ENCODE measurements at regions not wholly inside any gene's neighbourhood (a gene's known extent, or its start where the extent isn't known, plus 50 kb on each side); places are given as distances from the start of the nearest gene placed in this dataset.
"Not testable (repeated sequence)": the region's sequence is repeated elsewhere in the genome, so short reads cannot be mapped to it uniquely, and the experiment has no call there.

GRCh38 chr2:107132746-107133145 is 246.8 kb upstream of the ST6GAL2 start:
- no peak for ATAC-seq
- DNase-seq (ENCODE audit: low spot score) = no peak
- no peaks in the 10 kb centered on the region for H3K4me1 Mint-ChIP-seq (ENCODE audit: low read depth in 2 of 2)
- H3K9me3 Mint-ChIP-seq = peaks cover 3% of the 10 kb centered on the region
- H3K4me3 Mint-ChIP-seq = no peak overlapping the region
- H3K27ac Mint-ChIP-seq = no peak overlapping the region
- H3K36me3 Mint-ChIP-seq = no peaks in the 10 kb centered on the region
- no peaks in the 10 kb centered on the region for H3K27me3 Mint-ChIP-seq

- H3K36me3 Mint-ChIP-seq = no peaks in the 10 kb centered on the region
- ATAC-seq (no peak), DNase-seq (ENCODE audit: low spot score) (no peak)
- H3K4me3 Mint-ChIP-seq = no peak overlapping the region
- no peaks in the 10 kb centered on the region for H3K4me1 Mint-ChIP-seq (ENCODE audit: low read depth in 2 of 2)
- no peak overlapping the region for H3K27ac Mint-ChIP-seq
- H3K27me3 Mint-ChIP-seq = no peaks in the 10 kb centered on the region
- H3K9me3 Mint-ChIP-seq = peaks cover 3% of the 10 kb centered on the region
Observed at GRCh38 chr2:107133412-107133811, 247.4 kb upstream of the ST6GAL2 start.

GRCh38 chr2:107136733-107137132 is 250.8 kb upstream of the ST6GAL2 start:
- Mint-ChIP-seq H3K4me1 (ENCODE audit: low read depth in 2 of 2) (no peaks in the 10 kb centered on the region), H3K36me3 (no peaks in the 10 kb centered on the region), H3K9me3 (peaks cover 3% of the 10 kb centered on the region), H3K27ac (no peak overlapping the region), H3K27me3 (no peaks in the 10 kb centered on the region), H3K4me3 (no peak overlapping the region)
- DNase-seq (ENCODE audit: low spot score) (no peak), ATAC-seq (no peak)

- Mint-ChIP-seq H3K36me3 (no peaks in the 10 kb centered on the region), H3K4me1 (ENCODE audit: low read depth in 2 of 2) (no peaks in the 10 kb centered on the region), H3K4me3 (no peak overlapping the region), H3K9me3 (peaks cover 11% of the 10 kb centered on the region), H3K27me3 (no peaks in the 10 kb centered on the region), H3K27ac (no peak overlapping the region)
- DNase-seq (ENCODE audit: low spot score) (no peak), ATAC-seq (no peak)
Observed at GRCh38 chr2:107137706-107138105, 251.7 kb upstream of the ST6GAL2 start.

GRCh38 chr2:107146181-107146580 is 260.2 kb upstream of the ST6GAL2 start:
- H3K4me1 Mint-ChIP-seq (ENCODE audit: low read depth in 2 of 2) = no peaks in the 10 kb centered on the region
- H3K27ac Mint-ChIP-seq = no peak overlapping the region

GRCh38 chr2:107146645-107147044 is 260.7 kb upstream of the ST6GAL2 start:
- not testable (repeated sequence) for H3K36me3 Mint-ChIP-seq; H3K4me1 Mint-ChIP-seq (ENCODE audit: low read depth in 2 of 2); H3K27ac Mint-ChIP-seq; DNase-seq (ENCODE audit: low spot score); H3K27me3 Mint-ChIP-seq; ATAC-seq; H3K4me3 Mint-ChIP-seq
- peaks cover 16% of the 10 kb centered on the region for H3K9me3 Mint-ChIP-seq

More at GRCh38 chr2:107146181-107146580, 260.2 kb upstream of the ST6GAL2 start:
- Mint-ChIP-seq H3K36me3 (no peaks in the 10 kb centered on the region), H3K27me3 (no peaks in the 10 kb centered on the region), H3K9me3 (peaks cover 16% of the 10 kb centered on the region), H3K4me3 (no peak overlapping the region)
- DNase-seq (ENCODE audit: low spot score) (no peak), ATAC-seq (no peak)

- DNase-seq (ENCODE audit: low spot score) (no peak), ATAC-seq (no peak)
- H3K9me3 Mint-ChIP-seq = peaks cover 6% of the 10 kb centered on the region
- no peaks in the 10 kb centered on the region for H3K4me1 Mint-ChIP-seq (ENCODE audit: low read depth in 2 of 2)
- H3K27ac Mint-ChIP-seq = no peak overlapping the region
- no peaks in the 10 kb centered on the region for H3K27me3 Mint-ChIP-seq
- H3K4me3 Mint-ChIP-seq = no peak overlapping the region
- no peaks in the 10 kb centered on the region for H3K36me3 Mint-ChIP-seq
Observed at GRCh38 chr2:107148055-107148454, 262.1 kb upstream of the ST6GAL2 start.

GRCh38 chr2:107148496-107148895 is 262.5 kb upstream of the ST6GAL2 start:
- no peak for DNase-seq (ENCODE audit: low spot score)
- no peak for ATAC-seq
- peaks cover 7% of the 10 kb centered on the region for H3K9me3 Mint-ChIP-seq
- H3K4me1 Mint-ChIP-seq (ENCODE audit: low read depth in 2 of 2) = no peaks in the 10 kb centered on the region
- no peaks in the 10 kb centered on the region for H3K27me3 Mint-ChIP-seq
- H3K36me3 Mint-ChIP-seq = no peaks in the 10 kb centered on the region
- H3K27ac Mint-ChIP-seq = no peak overlapping the region
- no peak overlapping the region for H3K4me3 Mint-ChIP-seq

- Mint-ChIP-seq H3K9me3 (peaks cover 13% of the 10 kb centered on the region), H3K4me3 (no peak overlapping the region), H3K27ac (no peak overlapping the region), H3K4me1 (ENCODE audit: low read depth in 2 of 2) (no peaks in the 10 kb centered on the region), H3K27me3 (no peaks in the 10 kb centered on the region), H3K36me3 (peaks cover 6% of the 10 kb centered on the region)
- DNase-seq (ENCODE audit: low spot score) (no peak), ATAC-seq (no peak)
Observed at GRCh38 chr2:107160640-107161239, 274.8 kb upstream of the ST6GAL2 start.

GRCh38 chr2:107168141-107168540 is 282.2 kb upstream of the ST6GAL2 start:
- Mint-ChIP-seq H3K36me3 (no peaks in the 10 kb centered on the region), H3K27ac (no peak overlapping the region), H3K9me3 (peaks cover 13% of the 10 kb centered on the region), H3K4me1 (ENCODE audit: low read depth in 2 of 2) (no peaks in the 10 kb centered on the region), H3K4me3 (no peak overlapping the region), H3K27me3 (no peaks in the 10 kb centered on the region)
- DNase-seq (ENCODE audit: low spot score) (no peak), ATAC-seq (no peak)

- no peaks in the 10 kb centered on the region for H3K4me1 Mint-ChIP-seq (ENCODE audit: low read depth in 2 of 2)
- no peak for ATAC-seq
- no peaks in the 10 kb centered on the region for H3K27me3 Mint-ChIP-seq
- peaks cover 8% of the 10 kb centered on the region for H3K9me3 Mint-ChIP-seq
- no peak for DNase-seq (ENCODE audit: low spot score)
- no peak overlapping the region for H3K27ac Mint-ChIP-seq
- H3K4me3 Mint-ChIP-seq = no peak overlapping the region
- no peaks in the 10 kb centered on the region for H3K36me3 Mint-ChIP-seq
Observed at GRCh38 chr2:107174171-107174570, 288.2 kb upstream of the ST6GAL2 start.

- H3K4me1 Mint-ChIP-seq (ENCODE audit: low read depth in 2 of 2) = no peaks in the 10 kb centered on the region
- H3K27me3 Mint-ChIP-seq = no peaks in the 10 kb centered on the region
- peaks cover 2% of the 10 kb centered on the region for H3K9me3 Mint-ChIP-seq
- H3K4me3 Mint-ChIP-seq = no peak overlapping the region
- no peak for DNase-seq (ENCODE audit: low spot score)
- no peaks in the 10 kb centered on the region for H3K36me3 Mint-ChIP-seq
- H3K27ac Mint-ChIP-seq = no peak overlapping the region
- no peak for ATAC-seq
Observed at GRCh38 chr2:107182981-107183380, 297.0 kb upstream of the ST6GAL2 start.

- H3K36me3 Mint-ChIP-seq = peaks cover 7% of the 10 kb centered on the region
- H3K27me3 Mint-ChIP-seq = no peaks in the 10 kb centered on the region
- no peaks in the 10 kb centered on the region for H3K4me1 Mint-ChIP-seq (ENCODE audit: low read depth in 2 of 2)
- no peak overlapping the region for H3K4me3 Mint-ChIP-seq
- ATAC-seq (no peak), DNase-seq (ENCODE audit: low spot score) (no peak)
- H3K27ac Mint-ChIP-seq = no peak overlapping the region
- H3K9me3 Mint-ChIP-seq = peaks cover 7% of the 10 kb centered on the region
Observed at GRCh38 chr2:107187870-107188269, 301.9 kb upstream of the ST6GAL2 start.

- Mint-ChIP-seq H3K4me3 (no peak overlapping the region), H3K36me3 (no peaks in the 10 kb centered on the region), H3K27ac (no peak overlapping the region), H3K9me3 (peaks cover 3% of the 10 kb centered on the region), H3K27me3 (no peaks in the 10 kb centered on the region), H3K4me1 (ENCODE audit: low read depth in 2 of 2) (no peaks in the 10 kb centered on the region)
- ATAC-seq (no peak), DNase-seq (ENCODE audit: low spot score) (no peak)
Observed at GRCh38 chr2:107195631-107196030, 309.7 kb upstream of the ST6GAL2 start.

- H3K9me3 Mint-ChIP-seq = peaks cover 8% of the 10 kb centered on the region
Observed at GRCh38 chr2:107197594-107198294, 311.8 kb upstream of the ST6GAL2 start.

More at GRCh38 chr2:107197594-107198294, 311.8 kb upstream of the ST6GAL2 start:
- no peak for DNase-seq (ENCODE audit: low spot score)
- ATAC-seq = peak; percentile 31 to 32
- Mint-ChIP-seq H3K4me1 (ENCODE audit: low read depth in 2 of 2) (no peaks in the 10 kb centered on the region), H3K27me3 (no peaks in the 10 kb centered on the region), H3K27ac (no peak overlapping the region), H3K4me3 (no peak overlapping the region), H3K36me3 (no peaks in the 10 kb centered on the region)

All from natural killer cell treated with Interleukin-12 subunit alpha and Interleukin-12 subunit beta and Interleukin-15 and Interleukin-18, amount 100 ng/mL, for 72 hours (primary cell).